SJCRH30 (cell line): ENCODE measurements at regions not wholly inside any gene's neighbourhood (a gene's known extent, or its start where the extent isn't known, plus 50 kb on each side); places are given as distances from the start of the nearest gene placed in this dataset.

Source experiments
- DNase-seq, 2 experiments: peaks; one replicate each; pipeline ENCODE4 v3.0.0-alpha.2; 2015 to 2020
- H3K27ac ChIP-seq: fragments of 250-450 bp; sonication (Bioruptor Pico); 2 replicates; pipeline ENCODE4 v1.5.1; 2020; ENCODE audit warnings: mild to moderate bottlenecking, moderate library complexity
- H3K27me3 ChIP-seq: fragments of 250-450 bp; sonication (Bioruptor Pico); 2 replicates; pipeline ENCODE4 v1.5.1; 2020; ENCODE audit warnings: mild to moderate bottlenecking, moderate library complexity
- H3K36me3 ChIP-seq: fragments of 250-450 bp; sonication (Bioruptor Pico); 2 replicates; pipeline ENCODE4 v1.5.1; 2020; ENCODE audit warnings: mild to moderate bottlenecking, moderate library complexity
- H3K4me1 ChIP-seq: fragments of 250-450 bp; sonication (Bioruptor Pico); 2 replicates; pipeline ENCODE4 v1.5.1; 2020; ENCODE audit warnings: mild to moderate bottlenecking, moderate library complexity
- H3K4me3 ChIP-seq: fragments of 250-450 bp; sonication (Bioruptor Pico); 2 replicates; pipeline ENCODE4 v1.5.1; 2020; ENCODE audit warnings: mild to moderate bottlenecking, moderate library complexity
- H3K9me3 ChIP-seq: fragments of 250-450 bp; sonication (Bioruptor Pico); replicated peaks from 2 replicates; pipeline ENCODE4 v1.5.1; 2020; ENCODE audit warnings: mild to moderate bottlenecking, moderate library complexity

- Histone ChIP-seq H3K36me3 (no peaks in the 10 kb centered on the region), H3K27ac (no peak overlapping the region), H3K9me3 (no peaks in the 10 kb centered on the region; the same call in 1 of the 2 replicates), H3K4me3 (no peak overlapping the region), H3K4me1 (no peaks in the 10 kb centered on the region), H3K27me3 (no peaks in the 10 kb centered on the region)
- DNase-seq = no peak
Observed at GRCh38 chr17:70961341-70961740, 792.0 kb downstream of the KCNJ2 start.

GRCh38 chr17:70968302-70968701, 799.0 kb downstream of the KCNJ2 start:
- Histone ChIP-seq H3K27ac (no peak overlapping the region), H3K9me3 (no peaks in the 10 kb centered on the region), H3K27me3 (no peaks in the 10 kb centered on the region), H3K4me3 (no peak overlapping the region), H3K36me3 (no peaks in the 10 kb centered on the region), H3K4me1 (no peaks in the 10 kb centered on the region; the same call in 1 of the 2 replicates)
- DNase-seq = no peak

- no peak for DNase-seq
- H3K9me3 ChIP-seq = no peaks in the 10 kb centered on the region
- no peaks in the 10 kb centered on the region for H3K36me3 ChIP-seq
- H3K27ac ChIP-seq = no peak overlapping the region
- H3K4me3 ChIP-seq = no peak overlapping the region
- H3K27me3 ChIP-seq = no peaks in the 10 kb centered on the region
- no peaks in the 10 kb centered on the region; the same call in 1 of the 2 replicates for H3K4me1 ChIP-seq
Observed at GRCh38 chr17:70969521-70970034, 800.2 kb downstream of the KCNJ2 start.

- H3K36me3 ChIP-seq = no peaks in the 10 kb centered on the region
- no peak overlapping the region for H3K4me3 ChIP-seq
- H3K4me1 ChIP-seq = no peaks in the 10 kb centered on the region
- H3K9me3 ChIP-seq = no peaks in the 10 kb centered on the region
- H3K27me3 ChIP-seq = peaks cover 9% of the 10 kb centered on the region
- DNase-seq = no peak
- no peak overlapping the region for H3K27ac ChIP-seq
Observed at GRCh38 chr17:70976447-70976846, 807.1 kb downstream of the KCNJ2 start.

GRCh38 chr17:70984873-70985272, 815.5 kb downstream of the KCNJ2 start:
- no peak for DNase-seq
- Histone ChIP-seq H3K36me3 (no peaks in the 10 kb centered on the region), H3K27me3 (peaks cover 4% of the 10 kb centered on the region), H3K4me3 (no peak overlapping the region), H3K27ac (no peak overlapping the region), H3K9me3 (no peaks in the 10 kb centered on the region), H3K4me1 (no peaks in the 10 kb centered on the region)

GRCh38 chr17:70987867-70988340, 818.6 kb downstream of the KCNJ2 start:
- Histone ChIP-seq H3K9me3 (no peaks in the 10 kb centered on the region), H3K27ac (no peak overlapping the region), H3K36me3 (no peaks in the 10 kb centered on the region), H3K27me3 (no peaks in the 10 kb centered on the region), H3K4me3 (no peak overlapping the region), H3K4me1 (no peaks in the 10 kb centered on the region)
- DNase-seq = no peak

- no peaks in the 10 kb centered on the region for H3K36me3 ChIP-seq
- no peak overlapping the region for H3K4me3 ChIP-seq
- no peaks in the 10 kb centered on the region for H3K9me3 ChIP-seq
- no peaks in the 10 kb centered on the region for H3K27me3 ChIP-seq
- H3K27ac ChIP-seq = no peak overlapping the region
- H3K4me1 ChIP-seq = no peaks in the 10 kb centered on the region
- no peak for DNase-seq
Observed at GRCh38 chr17:70988622-70989021, 819.3 kb downstream of the KCNJ2 start.

GRCh38 chr17:70989280-70989679, 819.9 kb downstream of the KCNJ2 start:
- Histone ChIP-seq H3K36me3 (no peaks in the 10 kb centered on the region), H3K4me3 (no peak overlapping the region), H3K27me3 (no peaks in the 10 kb centered on the region), H3K9me3 (no peaks in the 10 kb centered on the region), H3K27ac (no peak overlapping the region), H3K4me1 (no peaks in the 10 kb centered on the region)
- no peak for DNase-seq

- no peaks in the 10 kb centered on the region for H3K27me3 ChIP-seq
- H3K4me1 ChIP-seq = no peaks in the 10 kb centered on the region
- no peak overlapping the region for H3K27ac ChIP-seq
- H3K9me3 ChIP-seq = no peaks in the 10 kb centered on the region
- no peaks in the 10 kb centered on the region for H3K36me3 ChIP-seq
- no peak for DNase-seq
- H3K4me3 ChIP-seq = no peak overlapping the region
Observed at GRCh38 chr17:70994194-70994593, 824.9 kb downstream of the KCNJ2 start.

GRCh38 chr17:70995997-70996396, 826.7 kb downstream of the KCNJ2 start:
- Histone ChIP-seq H3K27me3 (peaks cover 4% of the 10 kb centered on the region; the same call in 1 of the 2 replicates), H3K4me3 (no peak overlapping the region), H3K36me3 (no peaks in the 10 kb centered on the region), H3K4me1 (no peaks in the 10 kb centered on the region), H3K9me3 (no peaks in the 10 kb centered on the region), H3K27ac (no peak overlapping the region)
- DNase-seq = no peak

GRCh38 chr17:71003736-71004135, 834.4 kb downstream of the KCNJ2 start:
- H3K9me3 ChIP-seq = no peaks in the 10 kb centered on the region

GRCh38 chr17:71004413-71004812, 835.1 kb downstream of the KCNJ2 start:
- Histone ChIP-seq H3K36me3 (no peaks in the 10 kb centered on the region), H3K9me3 (no peaks in the 10 kb centered on the region), H3K4me3 (no peak overlapping the region), H3K27me3 (peaks cover 10% of the 10 kb centered on the region), H3K4me1 (no peaks in the 10 kb centered on the region), H3K27ac (no peak overlapping the region)
- no peak for DNase-seq

More at GRCh38 chr17:71003736-71004135, 834.4 kb downstream of the KCNJ2 start:
- no peaks in the 10 kb centered on the region for H3K4me1 ChIP-seq
- peaks cover 10% of the 10 kb centered on the region for H3K27me3 ChIP-seq
- no peak overlapping the region for H3K4me3 ChIP-seq
- H3K36me3 ChIP-seq = no peaks in the 10 kb centered on the region
- DNase-seq = no peak
- H3K27ac ChIP-seq = no peak overlapping the region

GRCh38 chr17:71011391-71011790, 842.1 kb downstream of the KCNJ2 start:
- H3K9me3 ChIP-seq = no peaks in the 10 kb centered on the region
- peak in 1 of 2 experiments; percentile 23 for DNase-seq
- H3K36me3 ChIP-seq = no peaks in the 10 kb centered on the region
- H3K4me1 ChIP-seq = no peaks in the 10 kb centered on the region
- H3K27ac ChIP-seq = no peak overlapping the region
- H3K4me3 ChIP-seq = no peak overlapping the region
- H3K27me3 ChIP-seq = peaks cover 10% of the 10 kb centered on the region

GRCh38 chr17:71019699-71020098, 850.4 kb downstream of the KCNJ2 start:
- Histone ChIP-seq H3K36me3 (no peaks in the 10 kb centered on the region), H3K27ac (no peak overlapping the region), H3K4me1 (no peaks in the 10 kb centered on the region), H3K9me3 (no peaks in the 10 kb centered on the region), H3K27me3 (peaks cover 13% of the 10 kb centered on the region), H3K4me3 (no peak overlapping the region)
- DNase-seq = no peak

- H3K27me3 ChIP-seq = peaks cover 5% of the 10 kb centered on the region
- no peak overlapping the region for H3K4me3 ChIP-seq
- H3K4me1 ChIP-seq = no peaks in the 10 kb centered on the region
- DNase-seq = no peak
- no peak overlapping the region for H3K27ac ChIP-seq
- H3K36me3 ChIP-seq = no peaks in the 10 kb centered on the region
- H3K9me3 ChIP-seq = no peaks in the 10 kb centered on the region
Observed at GRCh38 chr17:71022758-71023157, 853.4 kb downstream of the KCNJ2 start.
